ENCODE measurements at regions not wholly inside any gene's neighbourhood (a gene's known extent, or its start where the extent isn't known, plus 50 kb on each side); places are given as distances from the start of the nearest gene placed in this dataset.
A peak's percentile ranks its signal among the peaks of the same experiment; 100 is the strongest.

- H3K27me3 ChIP-seq (ENCODE audit: insufficient read depth, low read length, poor library complexity) = no peaks in the 10 kb centered on the region
- ATAC-seq (ENCODE audit: insufficient read depth, low read depth) = peak; percentile 92
Observed at GRCh38 chr9:7935681-7936080, 136.1 kb upstream of the DMAC1 start.

GRCh38 chr9:7932767-7933166 is 133.2 kb upstream of the DMAC1 start:
- H3K4me2 ChIP-seq (ENCODE audit: insufficient read depth, low read length) = no peak overlapping the region
- H3K9me3 ChIP-seq (ENCODE audit: insufficient read depth, low read length, severe bottlenecking) = no peaks in the 10 kb centered on the region
- H3K4me1 ChIP-seq (ENCODE audit: insufficient read depth, low read length) = peaks cover 25% of the 10 kb centered on the region
- no peak overlapping the region for H2AFZ ChIP-seq (ENCODE audit: low read depth, low read length)
- no peaks in the 10 kb centered on the region for H3K79me2 ChIP-seq (ENCODE audit: insufficient read depth, low read length)
- no peaks in the 10 kb centered on the region for H3K27me3 ChIP-seq (ENCODE audit: insufficient read depth, low read length, poor library complexity)
- H3K27ac ChIP-seq (ENCODE audit: low read length) = no peak overlapping the region
- ATAC-seq (ENCODE audit: insufficient read depth, low read depth) = no peak
- DNase-seq = no peak
- H3K9ac ChIP-seq (ENCODE audit: low read depth, low read length) = no peak overlapping the region
- H3K36me3 ChIP-seq (ENCODE audit: insufficient read depth, low read length) = no peaks in the 10 kb centered on the region
- no peak for TF ChIP-seq CTCF (IDR thresholded peaks at IDR 0.05; ENCODE audit: borderline replicate concordance, extremely low read depth, low read length, poor library complexity, severe bottlenecking)
- no peak for TF ChIP-seq EZH2 (IDR thresholded peaks at IDR 0.05; ENCODE audit: borderline replicate concordance, low read depth, low read length, severe bottlenecking)
- no peak overlapping the region for H3K4me3 ChIP-seq (ENCODE audit: low read depth in 1 of 2, low read length in 2 of 2)
- no peaks in the 10 kb centered on the region for H4K20me1 ChIP-seq (ENCODE audit: insufficient read depth, low read length)

More at GRCh38 chr9:7935681-7936080, 136.1 kb upstream of the DMAC1 start:
- Histone ChIP-seq H3K9me3 (ENCODE audit: insufficient read depth, low read length, severe bottlenecking) (no peaks in the 10 kb centered on the region), H3K36me3 (ENCODE audit: insufficient read depth, low read length) (no peaks in the 10 kb centered on the region), H3K4me1 (ENCODE audit: insufficient read depth, low read length) (peaks cover 25% of the 10 kb centered on the region), H2AFZ (ENCODE audit: low read depth, low read length) (peak overlapping the region; percentile 58), H3K9ac (ENCODE audit: low read depth, low read length) (peak overlapping the region; percentile 53), H3K27ac (ENCODE audit: low read length) (peak overlapping the region; percentile 96), H3K4me3 (ENCODE audit: low read depth in 1 of 2, low read length in 2 of 2) (peak overlapping the region in 1 of 2 experiments; percentile 44; a peak in 2 of 4 replicates), H3K79me2 (ENCODE audit: insufficient read depth, low read length) (no peaks in the 10 kb centered on the region), H3K4me2 (ENCODE audit: insufficient read depth, low read length) (peak overlapping the region; percentile 62), H4K20me1 (ENCODE audit: insufficient read depth, low read length) (no peaks in the 10 kb centered on the region)
- peak; percentile 29 for DNase-seq
- TF ChIP-seq EZH2 (IDR thresholded peaks at IDR 0.05; ENCODE audit: borderline replicate concordance, low read depth, low read length, severe bottlenecking) (no peak), CTCF (IDR thresholded peaks at IDR 0.05; ENCODE audit: borderline replicate concordance, extremely low read depth, low read length, poor library complexity, severe bottlenecking) (no peak)

- Histone ChIP-seq H2AFZ (ENCODE audit: low read depth, low read length) (no peak overlapping the region), H3K79me2 (ENCODE audit: insufficient read depth, low read length) (no peaks in the 10 kb centered on the region), H3K36me3 (ENCODE audit: insufficient read depth, low read length) (no peaks in the 10 kb centered on the region), H3K4me1 (ENCODE audit: insufficient read depth, low read length) (peaks cover 11% of the 10 kb centered on the region), H3K4me3 (ENCODE audit: low read depth in 1 of 2, low read length in 2 of 2) (no peak overlapping the region), H3K9ac (ENCODE audit: low read depth, low read length) (no peak overlapping the region), H3K27me3 (ENCODE audit: insufficient read depth, low read length, poor library complexity) (no peaks in the 10 kb centered on the region), H4K20me1 (ENCODE audit: insufficient read depth, low read length) (no peaks in the 10 kb centered on the region), H3K4me2 (ENCODE audit: insufficient read depth, low read length) (no peak overlapping the region), H3K27ac (ENCODE audit: low read length) (no peak overlapping the region), H3K9me3 (ENCODE audit: insufficient read depth, low read length, severe bottlenecking) (no peaks in the 10 kb centered on the region)
- DNase-seq = no peak
- TF ChIP-seq CTCF (IDR thresholded peaks at IDR 0.05; ENCODE audit: borderline replicate concordance, extremely low read depth, low read length, poor library complexity, severe bottlenecking) (no peak), EZH2 (IDR thresholded peaks at IDR 0.05; ENCODE audit: borderline replicate concordance, low read depth, low read length, severe bottlenecking) (no peak)
- ATAC-seq (ENCODE audit: insufficient read depth, low read depth) = no peak
Observed at GRCh38 chr9:7930613-7931012, 131.0 kb upstream of the DMAC1 start.
